ENCODE measurements at regions not wholly inside any gene's neighbourhood (a gene's known extent, or its start where the extent isn't known, plus 50 kb on each side); places are given as distances from the start of the nearest gene placed in this dataset.
A peak's percentile ranks its signal among the peaks of the same experiment; 100 is the strongest.

DNA sequence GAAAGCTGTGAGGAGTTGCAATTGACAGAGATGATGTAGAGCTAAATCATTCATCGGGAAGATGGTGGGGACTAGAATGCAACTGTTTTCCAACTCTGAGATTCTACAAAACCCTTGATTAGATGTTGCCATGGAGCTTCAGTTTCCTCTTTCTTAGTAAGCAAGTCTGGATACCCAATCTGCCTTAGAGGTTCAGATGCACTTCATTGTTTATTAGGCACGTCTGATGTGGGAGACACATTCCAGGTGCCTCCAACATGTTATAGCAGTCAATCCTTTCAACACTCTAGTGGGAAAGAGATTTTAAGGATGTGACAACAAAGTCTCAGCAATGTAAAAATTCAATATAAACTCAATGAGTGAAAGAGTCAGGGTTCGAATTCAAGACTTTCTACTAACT, 291.3 kb upstream of the PHYHIPL start:
- DNase-seq (ENCODE audit: low spot score): no peak

DNA sequence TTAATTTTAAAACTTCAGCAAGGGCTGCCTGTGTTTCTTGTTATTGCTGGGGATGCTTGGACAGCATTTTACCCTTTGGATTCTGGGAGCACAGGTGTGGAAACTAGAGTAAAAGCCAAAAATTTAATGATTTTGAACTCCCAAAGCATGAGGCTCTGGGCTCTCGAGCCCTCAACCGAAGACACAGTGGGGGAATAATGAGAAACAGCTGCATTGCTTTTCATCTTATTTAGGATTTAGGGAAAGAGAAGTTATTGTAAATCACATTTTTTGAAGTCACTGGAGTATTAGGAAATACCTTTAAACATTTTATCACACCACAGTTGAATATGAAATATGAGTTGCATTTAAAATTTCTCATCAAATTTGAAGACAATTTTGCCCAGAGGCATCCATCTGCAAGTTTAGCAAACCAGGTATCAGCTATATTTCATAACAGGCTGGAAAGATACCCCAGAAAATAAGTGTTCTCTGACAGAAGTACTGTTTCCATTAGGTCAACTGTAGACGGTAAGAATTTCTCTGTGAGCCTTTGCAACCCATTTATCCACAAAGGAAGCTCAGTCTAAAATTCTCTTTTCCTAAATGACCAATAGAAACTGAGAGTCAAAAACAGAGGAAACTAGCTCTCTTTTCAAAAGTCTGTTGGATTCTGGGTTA, 290.6 kb upstream of the PHYHIPL start:
- no peak for DNase-seq (ENCODE audit: low spot score)

DNA sequence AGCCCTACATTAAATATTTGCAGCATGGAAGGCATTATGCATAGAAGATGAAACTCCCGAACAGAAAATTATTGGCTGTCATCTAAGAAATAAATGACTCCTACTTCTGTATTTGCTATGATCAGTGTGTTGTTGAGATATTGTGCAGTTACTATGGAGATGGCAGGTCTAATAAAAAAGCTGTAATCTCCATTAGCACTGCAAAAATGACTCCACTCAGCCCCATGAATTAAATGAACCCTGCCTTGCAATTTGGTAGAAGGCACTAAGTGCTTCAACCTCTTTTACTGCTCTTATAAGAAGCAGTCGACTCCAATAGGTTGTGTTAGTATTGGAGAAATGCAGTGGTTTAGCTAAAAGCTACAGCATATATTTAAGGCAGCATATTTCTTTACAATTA, 290.0 kb upstream of the PHYHIPL start:
- no peak for DNase-seq (ENCODE audit: low spot score)

DNA sequence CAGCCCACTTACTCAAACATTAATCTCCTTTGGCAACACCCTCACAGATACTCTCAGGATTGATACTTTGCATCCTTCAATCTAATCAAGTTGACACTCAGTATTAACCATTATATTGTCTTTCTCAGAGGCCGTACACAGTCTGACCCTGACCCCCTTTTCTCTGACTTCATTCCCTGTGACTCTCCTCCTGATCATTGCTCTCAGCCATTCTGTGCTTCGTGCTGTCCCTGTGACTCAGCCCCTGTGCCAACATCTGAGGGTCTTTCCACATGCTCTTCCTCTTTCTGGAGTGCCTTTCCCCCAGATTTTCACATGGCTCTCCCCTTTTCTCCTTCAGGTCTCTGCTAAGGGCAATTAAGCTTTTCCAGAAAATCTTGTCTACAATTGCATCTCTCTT, 289.0 kb upstream of the PHYHIPL start:
- no peak for DNase-seq (ENCODE audit: low spot score)

DNA sequence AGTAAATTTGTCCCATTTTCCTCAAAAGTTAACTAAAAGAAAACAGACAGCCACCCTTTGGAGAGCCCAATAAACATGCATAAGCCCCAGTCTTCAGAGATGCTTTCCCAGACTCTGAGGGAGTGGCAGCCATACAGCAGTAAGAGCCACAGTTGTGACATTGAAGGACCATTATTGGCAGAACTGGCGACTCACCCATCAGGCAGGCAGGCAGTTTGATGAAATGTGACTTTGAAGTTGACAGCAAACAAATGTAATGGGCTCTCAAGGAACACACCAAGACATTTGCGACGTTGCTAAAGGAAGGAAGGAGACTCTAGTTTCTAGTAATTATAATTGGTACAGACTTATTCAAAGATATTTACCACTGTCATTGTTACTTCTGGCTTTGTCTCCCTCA, 287.5 kb upstream of the PHYHIPL start:
- no peak for DNase-seq (ENCODE audit: low spot score)

DNA sequence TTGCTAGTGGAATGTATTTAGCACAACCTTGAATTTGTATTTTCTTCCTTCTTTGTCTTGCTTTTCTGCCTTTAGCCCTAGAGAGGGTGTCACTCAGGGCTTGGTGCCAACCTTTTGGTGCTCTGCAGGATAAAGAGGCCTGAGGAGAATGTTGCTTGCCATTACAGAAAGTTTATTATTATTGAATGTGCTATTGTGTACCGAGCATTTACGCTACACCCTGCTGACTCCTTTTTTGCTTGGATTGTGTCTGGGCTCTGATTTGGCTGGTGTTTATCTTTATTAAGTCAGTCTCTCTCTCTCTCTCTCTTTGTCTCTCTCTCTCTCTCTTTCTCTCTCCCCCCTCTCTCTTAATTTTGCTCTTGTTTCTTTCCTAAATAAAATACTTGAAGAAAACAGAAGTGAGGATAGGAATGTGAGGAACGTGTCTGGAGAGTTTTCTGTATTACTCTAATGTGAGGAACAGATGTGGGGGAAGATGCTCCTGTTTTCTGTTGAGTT, 284.4 kb upstream of the PHYHIPL start:
- no peak for DNase-seq (ENCODE audit: low spot score)

DNA sequence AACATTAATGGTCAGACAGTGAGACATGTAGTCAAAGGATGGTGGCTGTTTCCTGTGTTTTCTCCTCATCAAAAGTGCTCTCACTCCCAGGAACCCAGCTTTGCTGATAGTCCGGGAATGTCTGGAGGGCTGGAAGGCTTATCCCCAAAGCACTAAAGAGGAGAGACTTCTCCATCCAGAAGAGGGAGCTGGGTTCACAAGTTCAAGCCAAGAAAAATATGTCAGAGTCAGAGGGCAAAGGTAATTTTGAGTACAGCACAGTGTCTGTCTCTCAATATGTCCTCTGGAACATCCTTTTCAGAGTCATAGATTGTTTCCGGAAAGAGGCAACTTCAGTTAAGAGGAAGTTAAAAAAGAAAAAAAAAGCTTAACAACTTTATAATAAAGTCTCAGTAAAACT, 281.5 kb upstream of the PHYHIPL start:
- peak; percentile 7 for DNase-seq (ENCODE audit: low spot score)

DNA sequence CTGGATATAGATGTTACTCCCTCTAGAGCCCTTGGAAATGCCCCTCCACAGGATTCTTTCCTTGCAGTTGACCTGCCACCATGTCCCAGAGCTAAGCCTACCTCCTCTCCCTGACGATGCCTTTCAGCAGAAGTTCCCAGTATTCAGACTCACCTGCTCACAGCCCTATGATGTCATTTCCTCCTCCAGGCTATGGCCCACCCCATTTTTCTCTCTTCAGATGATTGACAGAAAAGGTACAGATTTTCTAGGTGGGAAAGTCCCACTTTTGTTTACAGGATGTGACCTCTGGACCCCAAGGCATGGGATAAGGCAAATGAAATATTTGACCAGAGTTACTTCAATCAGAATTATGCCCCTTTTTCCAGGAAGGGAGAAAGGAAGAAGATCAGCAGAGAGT, 280.2 kb upstream of the PHYHIPL start:
- DNase-seq (ENCODE audit: low spot score): peak; percentile 10

DNA sequence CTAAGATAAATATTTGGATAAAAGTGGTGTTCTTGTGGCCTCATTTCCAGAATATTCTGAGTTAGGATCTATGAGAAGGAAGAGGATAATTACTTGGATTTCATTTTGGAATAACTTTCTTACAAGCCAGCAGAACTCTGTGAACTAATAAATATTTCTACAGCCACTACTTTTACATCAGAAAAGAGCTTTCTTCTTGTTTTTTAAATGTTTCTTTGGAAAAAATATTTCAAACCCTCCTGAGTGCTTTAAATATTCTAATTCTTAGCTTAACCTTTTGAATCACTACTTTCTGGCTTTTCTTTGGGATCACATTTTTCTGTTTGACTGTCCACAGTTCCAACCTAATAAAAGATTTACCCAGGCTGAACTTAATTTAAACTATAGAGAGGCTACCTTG, 279.2 kb upstream of the PHYHIPL start:
- DNase-seq (ENCODE audit: low spot score): no peak

DNA sequence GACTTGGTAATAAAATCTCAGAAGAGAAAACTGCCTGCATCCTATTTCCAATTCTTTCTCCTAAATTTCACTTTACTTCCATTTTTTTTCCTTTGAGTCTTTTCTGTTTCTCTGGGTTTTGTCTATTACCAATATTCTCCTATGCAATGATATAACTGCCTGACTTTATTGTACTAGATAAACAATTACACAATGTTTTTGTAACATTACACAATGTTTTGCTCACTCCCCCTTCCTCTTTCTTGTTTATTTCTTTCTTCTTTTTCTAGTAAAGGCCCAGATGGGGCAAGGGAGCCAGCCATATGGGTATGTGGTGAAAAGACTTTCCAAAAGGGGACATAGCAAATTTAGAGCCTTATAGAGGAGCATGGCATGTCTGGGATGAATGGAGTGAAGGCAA, 278.7 kb upstream of the PHYHIPL start:
- DNase-seq (ENCODE audit: low spot score): no peak

DNA sequence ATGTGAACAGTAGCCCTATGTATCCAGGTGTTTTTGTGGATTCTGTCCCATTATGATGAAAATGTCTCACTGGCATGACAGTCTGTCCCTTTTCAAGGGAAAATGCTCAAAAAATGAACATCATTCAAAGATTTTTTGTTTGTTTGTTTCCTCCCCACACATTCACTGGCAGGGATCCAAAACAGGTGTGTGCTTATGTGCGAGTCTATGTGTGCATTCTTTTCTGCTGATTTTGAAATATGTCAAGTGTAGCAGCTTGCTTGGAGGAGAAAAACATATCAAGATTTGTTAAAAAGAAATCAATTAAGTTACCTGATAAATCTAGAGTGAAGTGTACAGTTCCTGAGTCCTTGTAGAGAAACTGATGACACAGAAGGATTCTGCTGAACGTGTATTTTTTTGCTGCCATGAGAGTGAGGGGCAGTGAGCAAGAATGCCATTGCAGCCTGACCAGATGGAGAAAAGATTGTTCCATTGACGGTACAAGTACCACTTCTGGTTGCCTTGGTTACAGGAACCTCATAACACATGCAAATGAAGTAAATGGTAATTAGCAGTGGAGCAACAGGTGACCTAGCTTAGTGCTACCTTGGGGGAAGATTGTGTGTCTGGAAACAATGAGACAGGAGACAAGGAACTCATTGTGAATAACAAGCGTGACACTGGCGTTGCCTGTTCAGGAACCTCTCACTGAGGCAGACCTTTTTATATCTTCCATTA, 277.4 kb upstream of the PHYHIPL start:
- DNase-seq (ENCODE audit: low spot score): no peak

DNA sequence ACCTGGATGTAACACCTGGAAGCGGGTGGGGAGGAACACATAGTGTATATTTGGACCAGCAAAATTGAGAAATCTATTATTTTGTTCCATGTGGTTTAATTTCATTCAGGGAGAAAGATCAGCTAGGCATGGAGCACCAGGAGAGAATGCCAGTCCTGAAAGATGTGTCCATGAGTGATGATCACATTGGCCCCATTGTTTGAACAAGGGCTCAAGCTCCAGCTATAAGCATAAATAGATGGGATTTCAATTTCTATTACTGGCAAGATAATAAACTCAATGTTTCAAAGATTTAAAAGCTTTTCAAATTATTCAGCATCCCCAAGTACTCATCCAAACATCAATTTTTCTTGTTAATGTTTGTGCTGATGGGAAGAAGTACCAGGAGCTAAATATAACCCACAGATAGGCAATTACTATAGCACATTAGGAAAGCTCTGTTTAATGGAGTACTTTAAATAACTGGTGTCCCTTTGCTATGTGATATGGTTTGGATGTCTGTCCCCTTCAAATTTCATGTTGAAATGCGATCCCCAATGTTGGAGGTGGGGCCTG, 275.3 kb upstream of the PHYHIPL start:
- DNase-seq (ENCODE audit: low spot score): no peak

DNA sequence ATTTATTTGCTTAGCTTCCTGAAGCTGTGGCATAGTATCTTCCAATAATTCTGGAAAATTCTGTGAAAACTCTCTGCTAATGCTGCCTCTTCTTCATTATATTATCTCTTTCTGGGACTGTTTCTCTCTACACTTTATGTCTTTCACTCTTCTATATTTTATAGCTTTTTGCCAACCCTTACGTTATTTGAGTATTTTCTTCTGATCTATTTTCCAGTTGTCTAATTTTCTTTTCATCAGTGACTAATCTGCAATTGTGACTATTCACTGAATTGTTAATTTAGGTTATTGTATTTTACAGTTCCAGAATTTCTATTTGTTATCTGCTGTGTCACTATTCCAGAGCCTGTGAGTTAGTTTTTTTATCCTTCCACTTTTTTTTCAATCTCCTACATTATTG, 273.4 kb upstream of the PHYHIPL start:
- DNase-seq (ENCODE audit: low spot score): no peak

DNA sequence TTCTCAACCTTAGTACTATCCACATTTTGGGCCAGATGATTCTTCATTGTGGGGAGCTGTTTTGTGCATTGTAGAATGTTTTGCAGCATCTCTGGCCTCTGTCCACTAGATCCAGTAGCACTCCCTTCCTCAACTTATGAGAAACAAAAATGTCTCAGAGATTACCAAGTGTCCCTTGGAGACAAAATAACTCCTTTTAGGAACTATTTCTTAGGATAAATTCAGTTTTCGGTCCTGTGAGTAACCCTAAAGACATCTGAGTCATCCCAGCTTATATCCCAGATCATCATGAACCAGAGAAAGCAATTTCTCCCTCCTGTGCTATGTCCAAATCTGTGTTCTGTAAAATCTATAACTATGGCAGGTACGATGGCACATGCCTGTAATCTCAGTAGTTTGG, 266.6 kb upstream of the PHYHIPL start:
- DNase-seq (ENCODE audit: low spot score): no peak

DNA sequence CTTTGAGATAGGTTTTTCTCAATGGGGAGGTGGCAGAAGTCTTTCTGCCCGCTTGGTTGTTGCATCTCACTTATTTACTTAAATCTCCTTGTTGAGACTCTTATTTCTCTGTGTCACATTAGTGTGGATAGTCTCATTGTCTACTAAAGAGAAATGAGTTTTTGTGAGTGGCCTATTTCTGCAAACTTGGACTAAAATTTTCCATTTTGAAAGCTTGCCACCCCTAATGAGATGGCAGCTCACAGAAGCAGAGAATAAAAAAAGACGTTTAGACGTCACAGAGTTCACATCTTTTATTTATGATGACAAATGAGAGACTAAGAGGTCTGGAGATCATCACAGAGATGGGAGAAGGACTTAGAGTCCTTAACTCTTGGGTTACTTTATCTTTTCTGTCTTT, 262.7 kb upstream of the PHYHIPL start:
- DNase-seq (ENCODE audit: low spot score): no peak

DNA sequence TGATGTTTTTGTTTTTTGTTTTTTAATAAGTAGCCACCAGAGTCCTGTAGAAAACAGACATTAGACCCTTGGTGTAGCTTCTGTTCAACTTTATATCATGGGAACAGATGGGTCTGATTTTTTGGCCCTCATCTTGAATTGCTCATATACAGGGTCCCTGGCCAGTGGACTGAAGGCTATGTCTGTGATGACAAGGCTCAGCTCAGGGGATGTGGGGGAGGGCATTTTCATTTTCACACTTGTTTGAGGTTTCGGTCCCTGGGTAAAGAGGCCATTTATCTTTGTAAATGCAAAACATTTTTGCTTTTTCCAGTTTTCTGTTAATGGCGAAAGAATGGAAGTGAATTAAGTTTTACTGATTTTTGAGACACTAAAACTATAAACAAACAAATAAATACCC, 257.6 kb upstream of the PHYHIPL start:
- no peak for DNase-seq (ENCODE audit: low spot score)

DNA sequence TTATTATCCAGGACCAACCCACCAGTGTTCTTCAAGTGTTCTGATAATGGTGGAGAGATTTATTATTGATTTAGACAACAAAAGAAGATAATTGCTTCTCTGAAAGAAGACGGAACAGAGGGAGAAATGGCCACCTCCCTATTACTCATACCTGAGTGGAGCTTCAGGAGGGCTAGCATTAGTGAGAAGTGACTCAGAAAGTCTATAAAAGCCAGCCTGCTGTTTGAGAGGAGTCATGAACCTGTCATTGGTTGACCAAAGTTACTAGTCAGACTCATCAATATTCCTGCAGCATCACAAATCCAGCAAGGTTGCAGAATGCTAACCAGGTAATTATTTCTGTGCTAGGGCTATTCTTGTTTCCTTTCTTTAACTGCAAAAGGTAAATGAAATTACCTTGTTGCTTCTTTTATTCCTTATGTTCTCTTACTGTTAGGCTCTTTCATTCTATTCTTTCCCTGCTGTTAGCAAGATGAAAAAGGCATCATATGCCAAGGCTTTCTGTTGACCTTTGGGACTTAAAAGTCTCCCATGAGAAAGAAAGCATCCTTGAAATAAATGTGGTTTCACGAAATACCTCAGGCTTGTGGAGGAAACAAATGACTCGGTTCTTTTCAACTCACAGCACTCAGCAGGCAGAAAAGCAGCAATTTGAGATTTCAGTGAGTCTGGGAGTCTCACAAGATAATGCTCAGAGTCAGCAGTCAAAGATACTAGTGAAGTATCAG, 256.4 kb upstream of the PHYHIPL start:
- no peak for DNase-seq (ENCODE audit: low spot score)

DNA sequence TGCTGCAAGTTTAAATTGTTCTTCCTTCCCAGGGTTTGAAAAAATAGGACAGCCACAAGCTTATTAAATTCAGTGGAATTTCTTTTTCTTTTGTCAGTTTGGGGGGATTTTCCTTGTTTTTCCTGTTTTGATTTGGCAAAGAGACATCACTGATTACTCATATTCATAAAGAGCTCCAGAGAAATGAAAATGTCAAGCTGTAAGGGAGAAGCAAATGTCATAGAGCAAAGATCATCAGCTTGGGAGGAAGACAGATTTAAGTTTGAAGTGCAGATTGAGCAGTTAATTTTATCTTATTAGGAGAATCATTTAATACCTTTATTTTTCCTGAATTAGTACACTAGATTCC, 255.8 kb upstream of the PHYHIPL start:
- no peak for DNase-seq (ENCODE audit: low spot score)

DNA sequence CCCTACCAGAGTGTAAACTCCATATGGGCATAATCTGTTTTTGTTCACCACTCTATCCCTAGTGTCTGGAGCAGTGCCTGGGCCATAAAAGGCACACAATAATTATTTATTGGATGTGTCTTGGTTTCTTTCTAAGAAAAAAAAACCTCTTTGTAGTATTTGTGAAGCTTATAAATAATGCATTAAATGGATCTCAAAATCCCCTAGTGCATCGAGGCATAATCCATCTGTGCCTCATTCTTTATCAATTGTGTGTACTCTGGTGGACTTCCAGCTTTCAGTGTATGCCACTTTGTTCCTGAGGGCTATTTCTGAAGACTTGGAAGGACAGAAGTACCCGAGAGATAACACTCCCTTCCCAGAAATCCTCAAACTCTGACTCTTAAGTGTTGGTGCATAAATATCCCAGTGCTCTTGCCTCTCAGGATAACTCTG, 255.0 kb upstream of the PHYHIPL start:
- DNase-seq (ENCODE audit: low spot score): no peak

DNA sequence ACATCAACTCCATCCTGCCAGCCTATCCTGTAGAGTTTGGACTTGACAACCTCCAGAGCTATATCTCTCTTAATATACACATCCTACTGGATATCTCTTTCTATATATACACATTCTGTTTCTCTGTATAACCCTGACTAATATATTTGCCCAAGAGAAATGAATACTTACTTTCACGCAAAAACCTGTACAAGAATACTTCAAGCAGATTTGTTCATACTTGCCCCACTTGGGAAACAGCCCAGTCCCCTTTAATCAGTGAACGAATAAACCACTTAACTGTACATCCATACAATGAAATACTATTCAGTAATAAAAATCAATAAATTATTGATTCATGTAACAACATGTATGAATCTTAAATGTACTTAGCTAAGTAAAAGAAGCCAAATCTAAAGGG, 251.1 kb upstream of the PHYHIPL start:
- DNase-seq (ENCODE audit: low spot score): no peak

DNA sequence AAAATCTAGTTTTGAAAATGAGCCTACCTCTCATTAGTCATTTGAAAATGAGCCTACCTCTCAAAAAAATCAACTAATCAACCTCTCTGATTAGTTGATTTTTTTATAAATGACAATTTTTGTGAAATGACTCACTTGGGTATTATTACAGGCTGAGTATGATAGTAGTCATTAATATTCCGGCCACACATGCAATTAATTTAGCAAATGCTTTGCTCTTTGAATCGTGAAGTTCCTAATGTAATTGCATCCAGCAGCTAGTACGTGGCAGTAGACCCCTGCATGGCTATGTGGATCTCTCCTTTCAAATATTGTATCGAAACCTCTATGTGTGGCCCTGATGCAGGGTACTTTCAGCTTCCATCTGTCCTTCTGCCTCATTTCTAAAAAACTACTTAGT, 245.9 kb upstream of the PHYHIPL start:
- no peak for DNase-seq (ENCODE audit: low spot score)

DNA sequence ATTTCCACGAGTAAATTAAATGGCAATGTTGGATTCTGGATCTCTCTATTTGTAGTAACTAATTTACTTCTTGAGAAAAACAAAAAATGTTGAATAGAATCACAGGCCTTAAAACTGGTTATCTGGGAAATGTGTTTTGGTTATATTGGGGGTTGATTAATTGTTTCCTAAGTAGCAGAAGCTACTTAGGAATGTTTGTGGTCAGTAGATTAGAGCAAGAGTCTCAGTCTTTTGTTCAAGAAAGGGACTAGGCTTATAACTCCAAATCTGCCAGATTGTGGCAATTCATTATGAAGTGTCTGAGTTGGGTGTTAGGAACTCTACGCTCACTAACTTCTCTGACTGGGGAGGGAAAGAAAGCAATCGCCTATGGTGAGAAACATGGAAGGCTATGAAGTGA, 244.3 kb upstream of the PHYHIPL start:
- DNase-seq (ENCODE audit: low spot score): no peak

Measured in HuH-7 (cell line).